HG03460 (cell line): ENCODE measurements at regions not wholly inside any gene's neighbourhood (a gene's known extent, or its start where the extent isn't known, plus 50 kb on each side); places are given as distances from the start of the nearest gene placed in this dataset.

ENCODE experiments used
- ATAC-seq: cut with Tn5 transposase; IDR thresholded peaks from one replicate; pipeline ENCODE4 v1.9.1; 2021; ENCODE audit not compliant: unreplicated experiment

- ATAC-seq: no peak
These were observed 233.3 kb downstream of the KCNA4 start for GRCh38 chr11:29783506-29783905.

GRCh38 chr11:29782447-29782846 lies 234.4 kb downstream of the KCNA4 start:
- ATAC-seq: no peak

GRCh38 chr11:29781268-29781667 lies 235.6 kb downstream of the KCNA4 start:
- no peak for ATAC-seq

GRCh38 chr11:29780756-29781155 lies 236.1 kb downstream of the KCNA4 start:
- ATAC-seq: no peak

- ATAC-seq: no peak
These were observed 243.1 kb downstream of the KCNA4 start for GRCh38 chr11:29773656-29774264.

GRCh38 chr11:29756871-29757270 lies 260.0 kb downstream of the KCNA4 start:
- ATAC-seq: no peak

- no peak for ATAC-seq
These were observed 261.4 kb downstream of the KCNA4 start for GRCh38 chr11:29755474-29755873.

- ATAC-seq: no peak
These were observed 265.2 kb downstream of the KCNA4 start for GRCh38 chr11:29751618-29752017.

- no peak for ATAC-seq
These were observed 266.4 kb downstream of the KCNA4 start for GRCh38 chr11:29750392-29750791.

GRCh38 chr11:29734287-29734686 lies 282.5 kb downstream of the KCNA4 start:
- ATAC-seq: no peak

GRCh38 chr11:29713831-29714320 lies 303.0 kb downstream of the KCNA4 start:
- no peak for ATAC-seq

GRCh38 chr11:29712616-29713015 lies 304.2 kb downstream of the KCNA4 start:
- no peak for ATAC-seq

GRCh38 chr11:29707924-29708323 lies 308.9 kb downstream of the KCNA4 start:
- no peak for ATAC-seq

- no peak for ATAC-seq
These were observed 331.5 kb downstream of the KCNA4 start for GRCh38 chr11:29685361-29685760.

GRCh38 chr11:29682856-29683255 lies 334.0 kb downstream of the KCNA4 start:
- ATAC-seq: no peak

GRCh38 chr11:29679996-29680395 lies 336.8 kb downstream of the KCNA4 start:
- ATAC-seq: no peak

- ATAC-seq: no peak
These were observed 339.8 kb downstream of the KCNA4 start for GRCh38 chr11:29676993-29677392.

- no peak for ATAC-seq
These were observed 347.5 kb downstream of the KCNA4 start for GRCh38 chr11:29669310-29669709.

- ATAC-seq: no peak
These were observed 359.1 kb downstream of the KCNA4 start for GRCh38 chr11:29657709-29658108.

- no peak for ATAC-seq
These were observed 360.2 kb downstream of the KCNA4 start for GRCh38 chr11:29656597-29656996.

- ATAC-seq: no peak
These were observed 371.5 kb downstream of the KCNA4 start for GRCh38 chr11:29645373-29645772.

GRCh38 chr11:29641201-29641600 lies 375.6 kb downstream of the KCNA4 start:
- ATAC-seq: no peak

GRCh38 chr11:29634744-29635143 lies 382.1 kb downstream of the KCNA4 start:
- ATAC-seq: no peak
